Ishikawa (cell line): ENCODE measurements at regions not wholly inside any gene's neighbourhood (a gene's known extent, or its start where the extent isn't known, plus 50 kb on each side); places are given as distances from the start of the nearest gene placed in this dataset.

Experiments
- CEBPB ChIP-seq: IDR thresholded peaks from 2 replicates; pipeline ENCODE4 v1.6.1; 2012
- EGR1 ChIP-seq: IDR thresholded peaks from 2 replicates; pipeline ENCODE4 v1.6.1; 2012
- MAX ChIP-seq: IDR thresholded peaks from 2 replicates; pipeline ENCODE4 v1.6.1; 2012
- NFIC ChIP-seq: IDR thresholded peaks from 2 replicates; pipeline ENCODE4 v1.6.1; 2012
- RAD21 ChIP-seq: IDR thresholded peaks from 2 replicates; pipeline ENCODE4 v1.6.1; 2012; ENCODE audit warnings: low read depth
- REST ChIP-seq: IDR thresholded peaks from 2 replicates; pipeline ENCODE4 v1.6.1; 2012; ENCODE audit warnings: low read depth, mild to moderate bottlenecking
- TAF1 ChIP-seq: IDR thresholded peaks from 2 replicates; pipeline ENCODE4 v1.6.1; 2012; ENCODE audit warnings: low read depth, mild to moderate bottlenecking

GRCh38 chr2:225295102-225295501, 104.4 kb upstream of the NYAP2 start:
- TF ChIP-seq NFIC, result no peak
- TF ChIP-seq RAD21, result no peak
- no peak for TF ChIP-seq MAX
- no peak for TF ChIP-seq TAF1
- TF ChIP-seq EGR1, result no peak
- no peak for TF ChIP-seq CEBPB
- no peak for TF ChIP-seq REST
